Skeletal muscle satellite cell (primary cell): ENCODE measurements at regions not wholly inside any gene's neighbourhood (a gene's known extent, or its start where the extent isn't known, plus 50 kb on each side); places are given as distances from the start of the nearest gene placed in this dataset.

Experiments used
- H3K27me3 ChIP-seq: 2 replicates; pipeline ENCODE4 v1.7.0; 2013; ENCODE audit warnings: low read length; ENCODE audit not compliant: control insufficient read depth, insufficient read depth
- H3K36me3 ChIP-seq: 2 replicates; pipeline ENCODE4 v1.7.0; 2013; ENCODE audit warnings: mild to moderate bottlenecking, control low read depth, low read length; ENCODE audit not compliant: insufficient read depth
- H3K4me1 ChIP-seq: 2 replicates; pipeline ENCODE4 v1.7.0; 2013; ENCODE audit warnings: low read length; ENCODE audit not compliant: control insufficient read depth, insufficient read depth
- H3K4me2 ChIP-seq: 2 replicates; pipeline ENCODE4 v1.7.0; 2013; ENCODE audit warnings: mild to moderate bottlenecking, low read length
- H3K4me3 ChIP-seq: 2 replicates; pipeline ENCODE4 v1.7.0; 2013; ENCODE audit warnings: low read length
- H3K9ac ChIP-seq: 2 replicates; pipeline ENCODE4 v1.7.0; 2013; ENCODE audit warnings: mild to moderate bottlenecking, low read depth, low read length, moderate library complexity
- H3K9me3 ChIP-seq: replicated peaks from 2 replicates; pipeline ENCODE4 v1.7.0; 2013; ENCODE audit warnings: mild to moderate bottlenecking, control low read depth, low read length

DNA sequence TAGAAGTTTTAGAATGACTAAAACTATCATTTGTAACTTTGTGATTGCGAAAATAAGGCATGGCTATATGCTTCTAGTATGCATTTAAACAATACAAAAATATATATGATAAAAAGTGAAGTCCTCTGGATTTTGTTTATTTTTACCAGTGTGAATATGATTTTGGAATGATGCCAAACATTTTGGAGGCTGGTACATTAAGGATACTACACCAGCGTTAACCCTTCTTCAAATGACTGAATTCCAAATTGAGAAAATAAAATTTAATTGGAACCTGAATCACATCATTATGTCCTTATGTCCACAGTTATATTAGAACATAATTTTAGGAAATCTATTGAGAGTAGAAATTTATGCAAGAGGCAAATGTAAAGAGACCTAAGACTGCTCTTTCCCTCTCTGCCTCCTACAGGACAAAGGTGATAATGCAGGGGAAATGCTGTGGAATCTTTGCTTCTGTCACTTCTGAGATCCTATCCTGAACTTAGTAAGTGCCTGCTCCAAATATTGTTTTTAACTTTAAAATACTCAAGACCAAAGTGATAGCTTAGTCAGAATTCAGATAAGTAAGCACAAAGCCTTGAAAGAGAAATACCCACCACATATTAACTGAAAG, 121.1 kb upstream of the NANOGP8 start:
- Histone ChIP-seq H3K4me1 (no peaks in the 10 kb centered on the region), H3K9me3 (no peaks in the 10 kb centered on the region), H3K4me2 (no peak overlapping the region)

DNA sequence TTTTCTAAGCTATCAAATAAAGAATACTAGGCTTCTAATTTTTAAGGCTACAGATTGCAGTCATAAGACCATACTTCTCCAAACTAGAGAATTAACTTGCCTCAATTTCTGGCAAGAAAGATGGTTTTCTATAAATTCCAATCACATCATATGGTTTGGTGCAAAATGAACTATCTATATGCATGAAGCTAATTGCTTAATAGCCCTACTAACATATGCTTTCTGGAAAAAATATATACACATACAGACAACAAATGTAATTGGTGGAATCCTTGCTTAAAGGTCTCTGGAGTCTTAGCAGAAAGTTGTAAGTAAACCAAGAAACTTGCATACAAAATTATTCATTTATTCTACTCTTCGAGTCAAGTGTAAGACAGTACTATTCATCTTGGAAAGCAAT, 113.1 kb upstream of the NANOGP8 start:
- Histone ChIP-seq H3K4me2 (no peak overlapping the region), H3K4me3 (no peak overlapping the region), H3K27me3 (no peaks in the 10 kb centered on the region), H3K9ac (no peak overlapping the region), H3K4me1 (no peaks in the 10 kb centered on the region), H3K9me3 (no peaks in the 10 kb centered on the region), H3K36me3 (no peaks in the 10 kb centered on the region)

More for the DNA sequence above, 121.1 kb upstream of the NANOGP8 start:
- Histone ChIP-seq H3K27me3 (no peaks in the 10 kb centered on the region), H3K9ac (no peak overlapping the region), H3K4me3 (no peak overlapping the region), H3K36me3 (no peaks in the 10 kb centered on the region)

DNA sequence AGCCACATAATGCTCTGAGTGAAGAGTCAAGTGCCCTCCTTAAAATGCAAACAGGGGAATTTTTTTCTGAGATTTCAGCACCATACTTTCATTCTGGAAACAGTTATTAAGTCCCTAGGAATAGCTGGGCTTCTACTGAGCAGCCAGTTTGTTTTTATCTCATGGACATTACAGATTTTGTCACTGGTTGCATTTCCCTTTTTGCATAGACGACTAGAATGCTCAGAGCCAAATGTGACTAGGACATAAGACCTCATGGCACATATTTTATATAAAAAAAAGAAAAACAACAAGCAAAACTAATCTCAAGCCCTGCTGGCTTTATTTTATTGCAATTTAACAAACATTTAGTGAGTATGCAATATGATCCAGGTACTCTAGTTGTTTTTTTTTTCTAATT, 112.7 kb upstream of the NANOGP8 start:
- H3K9ac ChIP-seq = no peak overlapping the region
- H3K4me1 ChIP-seq = no peaks in the 10 kb centered on the region
- H3K27me3 ChIP-seq = no peaks in the 10 kb centered on the region
- no peak overlapping the region for H3K4me3 ChIP-seq
- no peaks in the 10 kb centered on the region for H3K36me3 ChIP-seq
- no peaks in the 10 kb centered on the region for H3K9me3 ChIP-seq
- H3K4me2 ChIP-seq = no peak overlapping the region

DNA sequence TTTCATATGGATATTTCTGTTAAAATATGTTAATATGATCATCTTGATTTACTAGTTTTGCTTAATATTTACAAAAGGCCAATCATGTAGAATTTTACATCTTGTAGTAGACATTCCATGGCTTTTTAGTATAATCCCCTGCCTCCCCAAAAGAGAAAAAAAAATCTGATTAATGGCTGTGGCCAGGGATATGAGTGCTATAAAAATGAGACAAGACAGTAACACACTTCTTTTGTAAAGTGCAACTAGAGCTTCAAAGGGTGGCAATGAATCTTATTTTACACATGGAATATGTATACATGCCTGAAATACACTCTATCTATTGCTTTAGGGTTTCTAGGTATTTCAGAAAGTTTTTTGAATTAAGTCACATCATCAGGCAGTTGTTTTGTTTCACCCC, 112.2 kb upstream of the NANOGP8 start:
- H3K4me2 ChIP-seq = no peak overlapping the region
- no peaks in the 10 kb centered on the region for H3K36me3 ChIP-seq
- no peak overlapping the region for H3K4me3 ChIP-seq
- H3K27me3 ChIP-seq = no peaks in the 10 kb centered on the region
- H3K9me3 ChIP-seq = no peaks in the 10 kb centered on the region
- H3K4me1 ChIP-seq = no peaks in the 10 kb centered on the region
- H3K9ac ChIP-seq = no peak overlapping the region

DNA sequence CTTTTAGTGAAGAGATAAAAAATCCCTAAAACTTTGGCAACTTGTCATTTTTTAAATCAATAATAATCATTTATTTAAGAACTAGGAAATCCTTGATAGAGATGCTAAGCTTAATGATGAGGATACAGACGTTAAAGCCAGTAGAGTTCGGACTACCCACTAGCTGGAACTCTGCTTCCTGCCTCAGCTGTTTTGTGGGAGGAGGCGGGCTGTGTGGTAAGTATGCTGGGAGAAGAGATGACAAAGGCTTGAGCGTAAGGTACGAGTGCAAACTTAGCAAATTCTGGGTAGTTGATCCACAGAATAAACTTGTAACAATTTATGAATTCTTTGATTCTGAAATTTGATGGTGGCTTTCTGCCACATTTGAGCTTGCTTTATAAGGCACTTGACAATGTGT, 111.2 kb upstream of the NANOGP8 start:
- Histone ChIP-seq H3K9ac (no peak overlapping the region), H3K36me3 (no peaks in the 10 kb centered on the region), H3K9me3 (no peaks in the 10 kb centered on the region), H3K27me3 (no peaks in the 10 kb centered on the region), H3K4me1 (no peaks in the 10 kb centered on the region), H3K4me3 (no peak overlapping the region), H3K4me2 (no peak overlapping the region)

DNA sequence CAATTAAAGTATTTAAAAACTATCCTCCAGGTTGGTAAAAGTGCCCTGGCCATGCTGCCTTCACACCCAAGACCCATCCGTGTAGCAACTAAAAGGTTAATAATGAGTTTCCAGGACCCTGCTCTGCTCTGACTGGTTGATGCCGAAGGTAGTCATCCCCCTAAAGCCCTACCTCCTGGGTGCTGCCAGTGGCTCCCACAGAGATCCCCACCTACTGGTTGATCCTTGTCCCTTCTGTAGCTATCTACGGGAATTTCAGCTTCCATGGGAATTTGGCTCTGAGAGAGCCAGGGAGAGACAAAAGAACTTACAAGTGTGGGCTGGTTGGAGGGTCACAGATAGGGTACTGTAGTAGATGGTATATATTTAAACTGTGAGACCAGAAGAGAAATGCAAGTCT, 110.6 kb upstream of the NANOGP8 start:
- Histone ChIP-seq H3K4me2 (no peak overlapping the region), H3K4me3 (no peak overlapping the region), H3K4me1 (no peaks in the 10 kb centered on the region), H3K27me3 (no peaks in the 10 kb centered on the region), H3K36me3 (no peaks in the 10 kb centered on the region), H3K9me3 (no peaks in the 10 kb centered on the region), H3K9ac (no peak overlapping the region)

DNA sequence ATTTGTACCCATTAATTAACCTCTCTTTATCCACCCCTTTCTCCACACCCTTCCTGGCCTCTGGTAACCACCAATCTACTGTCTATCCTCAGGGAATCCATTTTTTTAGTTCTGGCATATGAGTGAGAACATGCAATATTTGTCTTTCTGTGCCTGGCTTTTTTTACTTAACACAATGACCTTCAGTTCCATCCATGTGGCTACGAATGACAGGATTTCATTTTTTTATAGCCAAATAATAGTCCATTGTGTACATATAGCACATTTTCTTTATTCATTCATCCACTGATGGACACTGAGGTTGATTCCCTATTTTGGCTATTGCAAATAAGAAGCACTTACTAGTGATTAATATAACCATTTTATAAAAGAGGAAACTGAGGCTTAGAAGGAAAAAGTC, 109.9 kb upstream of the NANOGP8 start:
- H3K9ac ChIP-seq = no peak overlapping the region
- no peak overlapping the region for H3K4me3 ChIP-seq
- no peaks in the 10 kb centered on the region for H3K27me3 ChIP-seq
- no peaks in the 10 kb centered on the region for H3K36me3 ChIP-seq
- H3K9me3 ChIP-seq = no peaks in the 10 kb centered on the region
- H3K4me1 ChIP-seq = no peaks in the 10 kb centered on the region
- no peak overlapping the region for H3K4me2 ChIP-seq

DNA sequence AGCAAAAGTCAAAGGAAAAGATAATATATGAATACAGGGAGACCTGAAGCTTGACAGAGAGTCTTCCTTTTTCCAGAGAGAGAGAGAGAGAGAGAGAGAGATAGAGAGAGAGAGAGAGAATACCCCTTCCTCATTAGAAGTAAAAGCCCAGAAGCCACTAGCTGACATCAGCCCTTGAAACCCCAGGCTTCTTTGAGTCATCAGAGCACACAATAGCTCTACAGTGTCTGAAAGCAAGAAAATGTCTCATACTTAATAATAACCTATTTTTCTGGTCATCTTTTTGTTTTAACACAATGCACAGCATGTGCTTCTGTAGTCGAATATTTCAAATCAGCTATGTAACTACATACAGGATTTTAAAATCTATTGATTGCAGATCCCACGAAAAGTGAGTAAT, 109.2 kb upstream of the NANOGP8 start:
- no peaks in the 10 kb centered on the region for H3K27me3 ChIP-seq
- H3K36me3 ChIP-seq = no peaks in the 10 kb centered on the region
- H3K9me3 ChIP-seq = no peaks in the 10 kb centered on the region
- no peak overlapping the region for H3K4me3 ChIP-seq
- no peaks in the 10 kb centered on the region for H3K4me1 ChIP-seq
- no peak overlapping the region for H3K9ac ChIP-seq
- H3K4me2 ChIP-seq = no peak overlapping the region

DNA sequence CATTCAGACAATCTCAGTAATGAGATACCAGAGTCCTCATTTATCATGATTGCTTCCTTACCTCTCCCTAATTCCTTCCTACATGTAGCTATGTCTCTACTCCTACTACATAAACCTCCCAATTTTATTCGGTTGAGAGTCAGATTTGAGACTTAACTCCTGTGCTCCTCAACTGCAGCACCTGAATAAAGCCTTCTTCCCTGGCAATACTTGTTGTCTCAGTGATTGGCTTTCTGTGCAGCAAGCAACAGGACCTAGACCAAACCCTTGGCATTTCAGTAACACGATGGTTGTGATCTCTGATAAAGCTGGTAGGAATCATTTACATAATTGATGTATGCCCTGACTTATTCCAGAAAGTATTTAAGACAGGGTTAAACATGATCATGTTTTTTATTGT, 106.7 kb upstream of the NANOGP8 start:
- no peaks in the 10 kb centered on the region for H3K9me3 ChIP-seq
- no peaks in the 10 kb centered on the region for H3K27me3 ChIP-seq
- H3K4me1 ChIP-seq = no peaks in the 10 kb centered on the region
- H3K9ac ChIP-seq = no peak overlapping the region
- H3K36me3 ChIP-seq = no peaks in the 10 kb centered on the region
- no peak overlapping the region for H3K4me3 ChIP-seq
- H3K4me2 ChIP-seq = no peak overlapping the region

DNA sequence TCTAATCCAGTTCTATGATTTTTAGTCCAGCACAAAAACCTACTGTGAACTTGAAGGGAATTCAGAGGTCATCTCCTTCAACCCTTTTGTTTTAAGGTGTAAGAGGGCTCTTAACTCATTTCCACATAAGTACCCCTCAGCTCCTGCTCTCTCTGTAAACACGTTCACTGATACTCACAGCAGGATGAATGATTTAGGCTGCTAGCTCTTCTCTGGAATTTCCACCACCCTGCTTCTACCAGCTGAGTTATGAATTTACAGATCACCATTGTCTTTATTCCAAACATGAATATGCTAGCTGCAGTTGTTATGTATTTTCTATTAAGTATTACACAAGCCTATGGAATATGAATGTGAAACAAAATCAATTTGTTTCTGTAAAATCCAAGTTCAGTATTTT, 101.3 kb upstream of the NANOGP8 start:
- Histone ChIP-seq H3K9ac (no peak overlapping the region), H3K4me3 (no peak overlapping the region), H3K9me3 (no peaks in the 10 kb centered on the region), H3K4me2 (no peak overlapping the region), H3K27me3 (no peaks in the 10 kb centered on the region), H3K4me1 (no peaks in the 10 kb centered on the region), H3K36me3 (no peaks in the 10 kb centered on the region)

DNA sequence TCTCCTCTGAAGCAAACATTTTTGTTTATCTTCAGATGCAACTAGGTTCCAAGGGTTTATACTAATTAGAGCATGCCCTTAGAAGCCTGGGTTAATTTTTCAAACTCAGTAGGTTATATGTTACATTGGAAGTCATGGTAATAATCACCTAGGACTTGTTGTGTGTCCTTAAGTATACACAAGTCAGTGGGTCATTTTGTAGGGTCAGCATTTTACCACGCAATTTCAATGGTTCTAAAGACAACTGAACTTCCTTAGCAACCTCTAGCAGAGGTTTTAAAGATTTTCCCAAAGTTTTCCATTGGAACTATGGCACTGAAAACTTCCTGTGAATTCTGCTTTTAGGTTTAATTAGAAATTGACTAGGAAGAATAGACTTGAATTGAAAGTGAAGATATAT, 99.6 kb upstream of the NANOGP8 start:
- no peak overlapping the region for H3K4me2 ChIP-seq
- no peak overlapping the region for H3K9ac ChIP-seq
- no peaks in the 10 kb centered on the region for H3K27me3 ChIP-seq
- H3K36me3 ChIP-seq = no peaks in the 10 kb centered on the region
- H3K4me1 ChIP-seq = no peaks in the 10 kb centered on the region
- H3K9me3 ChIP-seq = no peaks in the 10 kb centered on the region
- no peak overlapping the region for H3K4me3 ChIP-seq

DNA sequence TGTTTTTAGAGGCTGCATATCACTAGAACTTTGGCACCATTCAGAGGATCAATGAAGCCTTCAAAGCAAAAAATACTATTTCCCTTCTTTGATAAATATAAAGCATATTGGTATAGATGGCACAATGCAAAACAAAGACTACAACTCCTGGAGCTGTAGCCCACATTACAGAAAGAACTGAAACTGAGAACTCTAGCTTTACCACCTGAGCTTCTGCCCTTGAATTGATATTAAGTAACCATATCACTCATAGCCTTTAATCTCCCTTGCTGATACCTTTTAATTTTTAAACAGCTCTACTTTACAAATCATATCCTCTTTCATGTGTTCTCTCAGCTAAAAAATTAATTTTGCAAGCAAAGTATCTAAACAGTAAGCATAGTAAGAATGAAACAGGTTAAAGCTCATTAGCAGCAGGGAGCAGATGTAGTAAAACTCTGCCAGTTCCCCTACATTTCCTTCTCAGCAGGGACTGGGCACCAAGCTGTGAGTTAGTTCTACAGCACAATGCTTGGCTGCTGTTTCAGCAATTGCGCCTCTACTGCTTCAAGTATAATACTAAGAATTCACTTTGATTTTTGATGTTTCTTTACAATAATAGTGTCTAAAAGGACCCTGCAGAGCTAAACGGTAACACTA, 97.9 kb upstream of the NANOGP8 start:
- no peak overlapping the region for H3K9ac ChIP-seq
- no peaks in the 10 kb centered on the region for H3K4me1 ChIP-seq
- no peak overlapping the region for H3K4me3 ChIP-seq
- H3K36me3 ChIP-seq = no peaks in the 10 kb centered on the region
- no peaks in the 10 kb centered on the region for H3K27me3 ChIP-seq
- H3K9me3 ChIP-seq = no peaks in the 10 kb centered on the region
- H3K4me2 ChIP-seq = no peak overlapping the region
